ENCODE measurements at regions not wholly inside any gene's neighbourhood (a gene's known extent, or its start where the extent isn't known, plus 50 kb on each side); places are given as distances from the start of the nearest gene placed in this dataset.
"Not testable (repeated sequence)": the region's sequence is repeated elsewhere in the genome, so short reads cannot be mapped to it uniquely, and the experiment has no call there.

DNA sequence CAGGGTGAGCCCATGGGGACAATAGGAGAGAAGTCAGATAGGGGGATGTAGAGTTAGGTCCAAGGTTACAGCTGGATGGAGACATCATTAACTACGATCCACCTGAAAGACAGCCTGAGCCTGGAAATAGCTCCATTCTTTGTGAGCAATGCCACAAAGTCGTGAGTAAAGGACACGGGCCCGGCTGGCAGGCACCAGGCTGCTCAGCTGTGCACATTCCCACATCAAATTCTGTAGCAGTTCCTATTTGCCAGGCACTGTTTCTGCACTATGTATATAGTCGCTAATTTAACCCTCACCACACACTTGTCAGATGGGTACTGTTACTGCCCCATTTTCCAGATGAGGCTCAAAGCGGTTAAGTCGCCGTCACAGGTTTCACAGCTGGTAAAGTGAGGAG lies 338.0 kb upstream of the KAZN start:
- H3K36me3 Mint-ChIP-seq (ENCODE audit: low read depth), result no peaks in the 10 kb centered on the region
- H3K27me3 Mint-ChIP-seq (ENCODE audit: low read depth), result no peaks in the 10 kb centered on the region
- H3K4me1 Mint-ChIP-seq (ENCODE audit: low read depth), result no peaks in the 10 kb centered on the region
- no peaks in the 10 kb centered on the region for H3K9me3 Mint-ChIP-seq
- no peak overlapping the region for H3K27ac Mint-ChIP-seq
- no peak overlapping the region for H3K4me3 Mint-ChIP-seq
- no peak for DNase-seq (ENCODE audit: low spot score)

DNA sequence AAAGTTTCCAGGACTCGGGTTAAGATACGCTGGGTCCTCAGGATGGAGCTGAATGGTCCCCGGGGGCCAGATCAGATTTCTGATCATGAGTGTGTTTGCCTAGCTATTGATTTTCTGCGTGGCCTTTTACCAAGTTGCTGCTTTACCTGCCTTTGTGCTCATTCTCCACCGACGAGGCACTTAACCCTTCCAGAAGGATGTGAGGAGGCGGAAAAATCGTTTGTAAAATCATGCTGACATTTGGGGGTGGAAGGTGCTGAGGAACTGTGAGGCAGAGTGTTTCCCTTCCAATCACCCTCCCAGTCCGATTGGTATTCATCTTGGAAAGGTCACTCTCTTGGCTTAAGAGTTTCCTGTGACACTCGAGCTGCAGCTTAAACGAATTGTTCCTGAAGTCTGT lies 337.1 kb upstream of the KAZN start:
- no peaks in the 10 kb centered on the region for H3K27me3 Mint-ChIP-seq (ENCODE audit: low read depth)
- no peak overlapping the region for H3K4me3 Mint-ChIP-seq
- DNase-seq (ENCODE audit: low spot score), result no peak
- H3K4me1 Mint-ChIP-seq (ENCODE audit: low read depth), result no peaks in the 10 kb centered on the region
- no peaks in the 10 kb centered on the region for H3K9me3 Mint-ChIP-seq
- no peak overlapping the region for H3K27ac Mint-ChIP-seq
- H3K36me3 Mint-ChIP-seq (ENCODE audit: low read depth), result no peaks in the 10 kb centered on the region

DNA sequence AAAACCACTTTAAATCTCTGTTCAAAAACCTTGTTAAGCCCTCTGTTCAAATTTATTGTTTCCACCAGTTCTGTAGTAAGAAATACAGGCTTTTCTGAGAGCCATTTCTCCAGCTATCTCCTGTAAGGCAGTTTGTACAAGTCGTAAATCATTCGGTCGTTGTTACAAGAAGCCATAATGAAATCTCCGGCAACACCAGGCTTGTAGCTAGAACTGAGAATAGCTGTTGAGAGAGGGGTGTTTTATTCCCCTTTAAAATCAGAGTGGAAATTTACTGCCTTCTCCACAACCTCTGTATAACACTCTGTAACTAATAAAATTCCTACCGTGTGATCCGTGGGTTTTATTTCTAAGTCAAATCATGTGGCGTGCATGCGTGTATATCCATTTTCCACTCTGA lies 335.8 kb upstream of the KAZN start:
- Mint-ChIP-seq H3K27ac (no peak overlapping the region), H3K4me1 (ENCODE audit: low read depth) (no peaks in the 10 kb centered on the region), H3K9me3 (no peaks in the 10 kb centered on the region), H3K27me3 (ENCODE audit: low read depth) (no peaks in the 10 kb centered on the region), H3K4me3 (no peak overlapping the region), H3K36me3 (ENCODE audit: low read depth) (no peaks in the 10 kb centered on the region)
- no peak for DNase-seq (ENCODE audit: low spot score)

- H3K27me3 Mint-ChIP-seq (ENCODE audit: low read depth), result no peaks in the 10 kb centered on the region
These were observed 335.3 kb upstream of the KAZN start for GRCh38 chr1:14263225-14263624.

DNA sequence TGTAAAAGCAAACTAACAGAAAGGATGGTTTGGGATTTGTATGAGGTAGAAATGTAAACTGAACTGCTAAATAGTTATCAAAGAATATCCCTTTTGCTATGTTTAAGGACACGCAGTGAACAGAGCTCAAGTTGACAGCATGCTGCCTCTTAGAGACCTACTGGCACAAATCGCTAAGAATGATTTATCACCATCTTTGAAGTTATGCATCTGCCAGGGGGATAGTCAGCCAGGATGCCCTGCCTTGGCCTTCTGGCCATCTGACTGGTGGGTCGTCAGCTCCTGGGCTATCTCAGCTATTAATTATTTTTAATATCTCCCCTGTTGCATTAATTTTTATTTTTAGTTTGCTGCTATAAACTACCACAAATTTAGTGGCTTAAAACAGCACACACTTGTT lies 334.8 kb upstream of the KAZN start:
- H3K4me1 Mint-ChIP-seq (ENCODE audit: low read depth), result no peaks in the 10 kb centered on the region
- no peaks in the 10 kb centered on the region for H3K36me3 Mint-ChIP-seq (ENCODE audit: low read depth)
- H3K9me3 Mint-ChIP-seq, result no peaks in the 10 kb centered on the region
- no peak overlapping the region for H3K27ac Mint-ChIP-seq
- DNase-seq (ENCODE audit: low spot score), result no peak
- no peaks in the 10 kb centered on the region for H3K27me3 Mint-ChIP-seq (ENCODE audit: low read depth)
- no peak overlapping the region for H3K4me3 Mint-ChIP-seq

More at GRCh38 chr1:14263225-14263624, 335.3 kb upstream of the KAZN start:
- Mint-ChIP-seq H3K36me3 (ENCODE audit: low read depth) (no peaks in the 10 kb centered on the region), H3K9me3 (no peaks in the 10 kb centered on the region), H3K4me3 (no peak overlapping the region), H3K4me1 (ENCODE audit: low read depth) (no peaks in the 10 kb centered on the region), H3K27ac (no peak overlapping the region)
- no peak for DNase-seq (ENCODE audit: low spot score)

DNA sequence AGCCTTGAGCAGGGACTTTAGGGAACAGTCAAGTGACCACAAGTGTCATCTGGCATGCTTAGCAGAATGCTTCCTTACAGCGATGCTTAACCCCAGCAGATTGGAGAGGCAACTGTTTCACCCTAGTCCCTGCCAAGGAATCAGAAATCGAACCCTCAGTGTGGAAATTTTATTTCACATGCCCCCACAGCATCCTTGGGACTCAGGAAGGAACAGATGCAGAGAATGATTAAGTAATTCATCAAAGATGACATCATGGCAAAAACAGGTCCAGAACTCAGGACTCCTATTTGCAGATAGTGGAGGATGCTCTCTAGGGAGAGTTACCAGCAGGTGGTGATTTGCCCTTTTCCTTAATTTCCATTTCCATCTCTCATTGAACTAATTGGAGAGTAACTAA lies 333.0 kb upstream of the KAZN start:
- Mint-ChIP-seq H3K36me3 (ENCODE audit: low read depth) (no peaks in the 10 kb centered on the region), H3K27ac (no peak overlapping the region), H3K4me1 (ENCODE audit: low read depth) (no peaks in the 10 kb centered on the region), H3K4me3 (no peak overlapping the region), H3K9me3 (no peaks in the 10 kb centered on the region), H3K27me3 (ENCODE audit: low read depth) (no peaks in the 10 kb centered on the region)
- DNase-seq (ENCODE audit: low spot score), result no peak

- Mint-ChIP-seq H3K4me3 (no peak overlapping the region), H3K27me3 (ENCODE audit: low read depth) (no peaks in the 10 kb centered on the region), H3K9me3 (no peaks in the 10 kb centered on the region), H3K4me1 (ENCODE audit: low read depth) (no peaks in the 10 kb centered on the region), H3K27ac (no peak overlapping the region), H3K36me3 (ENCODE audit: low read depth) (no peaks in the 10 kb centered on the region)
- DNase-seq (ENCODE audit: low spot score), result no peak
These were observed 330.5 kb upstream of the KAZN start for GRCh38 chr1:14267991-14268390.

DNA sequence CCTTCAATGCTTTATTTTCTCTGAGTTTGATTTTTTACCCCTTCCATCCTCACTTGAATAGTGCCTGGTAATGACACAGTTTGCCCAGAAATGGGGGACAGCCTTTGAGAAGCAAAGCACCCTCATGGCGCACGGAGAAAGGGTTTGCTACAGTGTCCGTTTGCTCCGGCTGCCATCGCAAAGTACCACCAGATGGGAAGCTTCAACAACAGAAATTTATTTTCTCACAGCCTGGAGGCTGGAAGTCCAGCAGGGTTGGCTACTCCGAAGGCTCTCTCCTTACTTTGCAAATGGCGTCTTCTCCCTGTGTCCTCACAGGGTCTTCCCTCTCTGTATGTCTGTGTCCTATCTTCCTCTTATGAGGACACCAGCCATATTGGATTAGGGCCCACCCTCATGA lies 327.7 kb upstream of the KAZN start:
- no peaks in the 10 kb centered on the region for H3K36me3 Mint-ChIP-seq (ENCODE audit: low read depth)
- no peak overlapping the region for H3K4me3 Mint-ChIP-seq
- no peak for DNase-seq (ENCODE audit: low spot score)
- H3K27ac Mint-ChIP-seq, result no peak overlapping the region
- no peaks in the 10 kb centered on the region for H3K4me1 Mint-ChIP-seq (ENCODE audit: low read depth)
- no peaks in the 10 kb centered on the region for H3K9me3 Mint-ChIP-seq
- H3K27me3 Mint-ChIP-seq (ENCODE audit: low read depth), result no peaks in the 10 kb centered on the region

GRCh38 chr1:14273811-14274210 lies 324.7 kb upstream of the KAZN start:
- H3K9me3 Mint-ChIP-seq, result no peaks in the 10 kb centered on the region
- no peak overlapping the region for H3K27ac Mint-ChIP-seq

DNA sequence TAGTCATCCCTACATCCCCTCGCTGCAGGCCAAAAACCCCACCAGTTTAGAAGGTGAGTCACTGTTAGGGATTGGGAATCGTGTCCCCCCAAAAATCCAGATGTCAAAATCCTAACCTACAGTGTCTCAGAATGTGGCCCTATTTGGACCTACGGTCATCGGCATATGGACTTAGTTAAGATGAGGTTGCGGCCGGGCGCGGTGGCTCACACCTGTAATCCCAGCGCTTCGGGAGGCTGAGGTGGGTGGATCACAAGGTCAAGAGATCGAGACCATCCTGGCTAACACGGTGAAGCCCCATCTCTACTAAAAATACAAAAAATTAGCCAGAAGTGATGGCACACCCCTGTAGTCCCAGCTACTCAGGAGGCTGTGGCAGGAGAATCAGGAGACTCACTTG lies 318.6 kb upstream of the KAZN start:
- not testable (repeated sequence) for H3K36me3 Mint-ChIP-seq (ENCODE audit: low read depth); H3K27me3 Mint-ChIP-seq (ENCODE audit: low read depth); H3K9me3 Mint-ChIP-seq; H3K27ac Mint-ChIP-seq; H3K4me1 Mint-ChIP-seq (ENCODE audit: low read depth); H3K4me3 Mint-ChIP-seq; DNase-seq (ENCODE audit: low spot score)

More at GRCh38 chr1:14273811-14274210, 324.7 kb upstream of the KAZN start:
- H3K4me1 Mint-ChIP-seq (ENCODE audit: low read depth), result no peaks in the 10 kb centered on the region
- no peak for DNase-seq (ENCODE audit: low spot score)
- no peaks in the 10 kb centered on the region for H3K27me3 Mint-ChIP-seq (ENCODE audit: low read depth)
- H3K4me3 Mint-ChIP-seq, result no peak overlapping the region
- H3K36me3 Mint-ChIP-seq (ENCODE audit: low read depth), result no peaks in the 10 kb centered on the region

- no peaks in the 10 kb centered on the region for H3K36me3 Mint-ChIP-seq (ENCODE audit: low read depth)
These were observed 317.6 kb upstream of the KAZN start for GRCh38 chr1:14280909-14281308.

DNA sequence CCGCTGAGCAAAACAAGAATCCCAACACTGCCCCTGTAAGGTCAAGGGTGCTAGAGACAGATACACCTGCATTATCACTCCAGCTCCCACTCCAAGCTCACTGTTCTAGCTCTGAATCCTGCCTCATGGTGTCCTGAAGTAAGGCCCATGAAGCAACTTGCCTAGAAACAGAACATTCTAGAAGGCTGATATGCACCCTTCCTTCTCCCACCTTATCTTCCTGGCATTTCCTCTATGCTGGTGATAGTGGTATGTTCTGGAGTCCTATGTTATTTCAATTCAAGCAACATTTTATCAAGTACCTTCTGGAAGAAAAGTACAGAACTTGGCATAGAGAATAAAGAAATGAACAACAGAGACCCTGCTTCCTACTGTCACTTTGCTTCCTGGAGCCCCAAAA lies 317.1 kb upstream of the KAZN start:
- no peak for DNase-seq (ENCODE audit: low spot score)
- H3K9me3 Mint-ChIP-seq, result no peaks in the 10 kb centered on the region
- no peaks in the 10 kb centered on the region for H3K4me1 Mint-ChIP-seq (ENCODE audit: low read depth)
- H3K36me3 Mint-ChIP-seq (ENCODE audit: low read depth), result no peaks in the 10 kb centered on the region
- no peaks in the 10 kb centered on the region for H3K27me3 Mint-ChIP-seq (ENCODE audit: low read depth)
- no peak overlapping the region for H3K4me3 Mint-ChIP-seq
- H3K27ac Mint-ChIP-seq, result no peak overlapping the region

More at GRCh38 chr1:14280909-14281308, 317.6 kb upstream of the KAZN start:
- Mint-ChIP-seq H3K27me3 (ENCODE audit: low read depth) (no peaks in the 10 kb centered on the region), H3K27ac (no peak overlapping the region), H3K4me1 (ENCODE audit: low read depth) (no peaks in the 10 kb centered on the region), H3K9me3 (no peaks in the 10 kb centered on the region), H3K4me3 (no peak overlapping the region)
- DNase-seq (ENCODE audit: low spot score), result no peak

DNA sequence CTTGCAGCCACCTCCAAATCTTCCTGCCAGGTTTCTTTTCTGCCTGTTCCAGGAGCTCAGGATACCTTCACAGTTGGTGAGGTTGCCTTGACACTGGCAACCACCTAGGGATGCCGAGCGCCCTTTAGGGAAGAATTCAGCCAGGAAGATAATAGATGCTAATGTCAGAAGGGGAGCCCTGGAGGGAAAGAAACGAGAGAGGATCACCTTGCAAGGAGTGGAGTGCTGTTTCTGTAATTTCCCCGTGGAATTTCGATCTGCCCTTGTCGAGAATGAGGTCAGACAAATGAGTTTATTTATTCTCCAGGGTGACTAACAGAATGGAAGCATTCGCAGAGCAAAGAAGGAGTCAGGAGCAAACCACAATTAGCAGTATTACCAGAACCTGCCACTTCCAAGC lies 315.8 kb upstream of the KAZN start:
- H3K27ac Mint-ChIP-seq, result no peak overlapping the region
- H3K4me1 Mint-ChIP-seq (ENCODE audit: low read depth), result no peaks in the 10 kb centered on the region
- no peaks in the 10 kb centered on the region for H3K9me3 Mint-ChIP-seq
- DNase-seq (ENCODE audit: low spot score), result no peak
- H3K36me3 Mint-ChIP-seq (ENCODE audit: low read depth), result no peaks in the 10 kb centered on the region
- H3K4me3 Mint-ChIP-seq, result no peak overlapping the region
- H3K27me3 Mint-ChIP-seq (ENCODE audit: low read depth), result no peaks in the 10 kb centered on the region

DNA sequence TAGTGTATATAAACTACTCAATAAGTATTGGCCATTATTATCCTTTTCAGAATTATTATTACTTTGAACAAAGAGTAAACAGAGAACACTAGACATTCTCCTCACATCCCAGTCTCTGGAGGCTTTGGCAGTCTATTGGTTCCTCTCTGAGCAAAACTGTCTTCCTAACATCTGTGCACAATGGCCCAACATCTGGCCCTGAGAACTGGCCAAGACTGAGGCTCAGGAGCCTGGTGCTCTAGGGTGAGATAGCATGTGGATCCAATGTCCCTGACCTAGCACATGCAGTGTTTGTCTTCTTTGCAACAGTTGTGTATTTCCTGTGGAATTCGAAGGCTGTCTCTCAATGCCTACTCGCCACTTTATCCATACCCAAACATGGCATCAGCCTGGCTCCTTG lies 313.2 kb upstream of the KAZN start:
- Mint-ChIP-seq H3K36me3 (ENCODE audit: low read depth) (no peaks in the 10 kb centered on the region), H3K27ac (no peak overlapping the region), H3K27me3 (ENCODE audit: low read depth) (peaks cover under 1% of the 10 kb centered on the region), H3K9me3 (no peaks in the 10 kb centered on the region), H3K4me3 (no peak overlapping the region), H3K4me1 (ENCODE audit: low read depth) (no peaks in the 10 kb centered on the region)
- DNase-seq (ENCODE audit: low spot score), result no peak

- H3K27me3 Mint-ChIP-seq (ENCODE audit: low read depth); H3K4me1 Mint-ChIP-seq (ENCODE audit: low read depth); H3K4me3 Mint-ChIP-seq; H3K9me3 Mint-ChIP-seq; H3K27ac Mint-ChIP-seq; DNase-seq (ENCODE audit: low spot score); H3K36me3 Mint-ChIP-seq (ENCODE audit: low read depth): not testable (repeated sequence)
These were observed 307.3 kb upstream of the KAZN start for GRCh38 chr1:14291182-14291581.
